MM.1S (cell line): ENCODE measurements at regions not wholly inside any gene's neighbourhood (a gene's known extent, or its start where the extent isn't known, plus 50 kb on each side); places are given as distances from the start of the nearest gene placed in this dataset.

Experiments used
- DNase-seq: peaks from one replicate; pipeline ENCODE4 v3.0.0-alpha.2; 2015
- H2AFZ ChIP-seq: fragments of 300-600 bp; sonication (generic); 2 replicates; pipeline ENCODE4 v1.6.0; 2016; ENCODE audit warnings: antibody characterized with exemption, low read length
- H3F3A ChIP-seq: fragments of 300-600 bp; sonication (generic); 2 replicates; pipeline ENCODE4 v1.6.1; 2016; ENCODE audit warnings: mild to moderate bottlenecking, antibody characterized with exemption, low read length, moderate library complexity, mixed read lengths; ENCODE audit not compliant: insufficient read depth
- H3K27ac ChIP-seq: fragments of 300-600 bp; sonication (generic); 2 replicates; pipeline ENCODE4 v1.5.1; 2016; ENCODE audit warnings: mild to moderate bottlenecking, low read length
- H3K27me3 ChIP-seq: fragments of 300-600 bp; sonication (generic); replicated peaks from 2 replicates; pipeline ENCODE4 v1.6.0; 2016; ENCODE audit warnings: low read length; ENCODE audit not compliant: insufficient read depth
- H3K36me3 ChIP-seq: fragments of 300-600 bp; sonication (generic); replicated peaks from 2 replicates; pipeline ENCODE4 v1.6.1; 2016; ENCODE audit warnings: mild to moderate bottlenecking, low read length, mixed read lengths; ENCODE audit not compliant: insufficient read depth
- H3K4me1 ChIP-seq: fragments of 300-600 bp; sonication (generic); 2 replicates; pipeline ENCODE4 v1.6.1; 2016; ENCODE audit warnings: low read length, mixed read lengths
- H3K4me2 ChIP-seq: fragments of 300-600 bp; sonication (generic); 2 replicates; pipeline ENCODE4 v1.6.0; 2016; ENCODE audit warnings: low read depth, low read length
- H3K4me3 ChIP-seq: fragments of 300-600 bp; sonication (generic); 2 replicates; pipeline ENCODE4 v1.5.1; 2016; ENCODE audit warnings: low read length, mixed read lengths
- H3K79me2 ChIP-seq: fragments of 300-600 bp; sonication (generic); 2 replicates; pipeline ENCODE4 v1.6.1; 2016; ENCODE audit warnings: mixed run types, low read length, mixed read lengths
- H3K9ac ChIP-seq: fragments of 300-600 bp; sonication (generic); 2 replicates; pipeline ENCODE4 v1.6.1; 2016; ENCODE audit warnings: low read length, mixed read lengths
- H3K9me2 ChIP-seq: fragments of 300-600 bp; sonication (generic); replicated peaks from 2 replicates; pipeline ENCODE4 v1.6.1; 2016; ENCODE audit warnings: mild to moderate bottlenecking, low read length, mixed read lengths; ENCODE audit not compliant: insufficient read depth
- H3K9me3 ChIP-seq: fragments of 300-600 bp; sonication (generic); replicated peaks from 2 replicates; pipeline ENCODE4 v1.6.1; 2016; ENCODE audit warnings: mild to moderate bottlenecking, low read length, mixed read lengths; ENCODE audit not compliant: insufficient read depth
- H4K20me1 ChIP-seq: fragments of 300-600 bp; sonication (generic); 2 replicates; pipeline ENCODE4 v1.6.1; 2016; ENCODE audit warnings: mild to moderate bottlenecking, low read length, moderate library complexity, mixed read lengths; ENCODE audit not compliant: insufficient read depth
- CTCF ChIP-seq: fragments of 300-600 bp; sonication (generic); IDR thresholded peaks from 2 replicates; pipeline ENCODE4 v1.5.1; 2016; ENCODE audit warnings: antibody characterized with exemption, low read length, mixed read lengths
- EZH2 ChIP-seq: fragments of 300-600 bp; sonication (generic); optimal IDR thresholded peaks from 2 replicates; pipeline ENCODE3; 2017; ENCODE audit warnings: low read depth, mild to moderate bottlenecking, antibody characterized with exemption, low read length, mixed read lengths
- EZH2phosphoT487 ChIP-seq: fragments of 300-600 bp; sonication (generic); IDR thresholded peaks from 2 replicates; pipeline ENCODE4 v1.6.1; 2018; ENCODE audit warnings: antibody characterized with exemption, low read length

DNA sequence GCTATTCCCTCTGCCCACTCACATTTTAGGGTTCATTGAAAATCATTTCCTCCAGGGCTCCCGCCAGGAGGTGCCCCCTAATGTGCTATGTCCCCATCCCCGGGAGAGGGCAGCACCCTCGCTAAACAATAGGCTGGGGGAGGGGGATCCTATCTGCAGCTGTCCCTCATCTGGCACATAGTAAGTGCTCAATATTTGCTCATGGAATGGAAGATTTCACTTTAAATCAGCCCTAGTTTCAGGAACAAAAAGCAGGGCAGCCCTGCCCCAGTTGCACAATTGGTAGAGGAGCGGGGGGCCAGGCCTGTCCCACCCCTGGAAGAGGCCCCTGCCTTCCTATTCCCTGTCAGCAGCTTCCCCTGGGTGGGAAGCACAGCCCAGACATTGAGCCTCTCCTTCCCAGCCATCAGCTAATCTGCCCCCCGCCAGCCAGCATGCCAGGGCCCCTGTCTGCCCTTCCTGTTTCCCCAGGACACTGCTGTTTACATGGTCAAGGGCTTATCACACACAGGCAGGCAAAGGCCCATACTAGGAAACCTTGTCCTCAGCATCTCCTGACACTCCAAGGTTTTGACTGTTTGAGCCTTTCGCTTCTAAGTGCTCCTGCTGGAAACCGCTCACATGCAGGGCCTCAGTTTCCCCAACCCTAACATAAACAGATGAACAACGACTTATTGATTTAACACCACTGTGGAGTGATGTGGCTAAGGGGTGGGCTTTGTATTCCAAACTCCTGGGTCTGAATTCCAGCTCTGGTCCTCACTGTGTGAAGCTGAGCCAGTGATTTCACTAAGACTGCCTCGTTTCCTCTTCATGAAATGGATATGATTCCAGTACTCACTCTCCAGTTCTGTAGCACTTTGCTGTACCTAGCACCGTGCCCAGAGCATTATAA is 130.7 kb upstream of the ZMIZ1 start:
- no peak for DNase-seq
- H3K36me3 ChIP-seq, result no peaks in the 10 kb centered on the region
- H3K79me2 ChIP-seq, result no peaks in the 10 kb centered on the region
- no peaks in the 10 kb centered on the region for H3K9me3 ChIP-seq
- TF ChIP-seq EZH2, result no peak
- no peak for TF ChIP-seq EZH2phosphoT487
- TF ChIP-seq CTCF, result no peak
- H2AFZ ChIP-seq, result no peak overlapping the region
- no peaks in the 10 kb centered on the region for H3K27me3 ChIP-seq
- H3K27ac ChIP-seq, result no peak overlapping the region
- no peak overlapping the region for H3K9ac ChIP-seq
- H3K4me2 ChIP-seq, result no peak overlapping the region
- no peaks in the 10 kb centered on the region for H3K9me2 ChIP-seq
- H3K4me1 ChIP-seq, result no peaks in the 10 kb centered on the region
- no peak overlapping the region for H3K4me3 ChIP-seq
- no peaks in the 10 kb centered on the region for H4K20me1 ChIP-seq
- no peaks in the 10 kb centered on the region for H3F3A ChIP-seq

DNA sequence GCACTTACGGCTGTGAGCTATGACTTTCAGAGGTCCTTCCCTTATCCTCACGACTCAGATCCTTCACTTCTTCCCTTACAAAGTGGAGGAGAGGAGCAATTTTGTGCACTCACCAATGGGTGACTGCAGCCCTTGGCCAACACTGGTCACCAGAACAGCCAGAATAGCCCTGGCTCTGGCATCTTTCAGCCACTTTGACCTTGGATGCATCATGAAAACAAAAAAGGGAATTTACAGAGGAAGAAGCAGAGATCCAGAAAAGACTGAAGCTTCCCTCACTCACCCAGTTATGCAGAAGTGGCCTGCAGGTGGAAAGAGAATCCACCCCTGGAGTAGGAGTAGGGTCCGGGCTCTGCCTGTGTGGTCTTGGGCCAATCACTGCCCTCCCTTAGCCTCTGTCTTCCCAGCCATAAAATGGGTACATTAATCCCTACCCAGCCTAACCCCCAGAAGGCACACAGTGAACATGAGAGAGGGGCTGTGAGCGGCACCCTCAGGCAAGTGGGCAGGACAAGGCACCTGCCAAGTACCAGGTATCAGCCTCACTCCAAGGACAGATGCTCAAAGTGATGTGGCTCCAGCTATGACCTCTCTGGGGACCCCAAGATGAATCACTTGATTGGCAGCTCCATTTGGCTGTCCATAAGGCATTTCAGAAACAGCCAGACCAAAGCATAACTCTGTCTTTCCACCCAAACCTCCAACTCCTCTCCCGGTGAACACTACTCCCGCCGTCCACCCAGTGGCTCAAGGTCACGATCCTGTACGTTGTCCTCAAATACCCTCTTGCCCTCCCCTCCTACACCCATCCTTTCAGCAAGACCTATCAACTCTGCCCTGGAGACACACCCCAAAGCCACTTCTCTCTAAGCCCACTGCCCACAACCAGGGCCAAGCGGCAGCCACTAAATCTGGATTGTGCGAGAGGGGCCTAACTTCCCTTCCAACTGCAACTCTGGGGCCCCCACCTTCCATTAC is 129.8 kb upstream of the ZMIZ1 start:
- Histone ChIP-seq H4K20me1 (no peaks in the 10 kb centered on the region), H3K9me3 (no peaks in the 10 kb centered on the region), H3K36me3 (no peaks in the 10 kb centered on the region), H3K27me3 (no peaks in the 10 kb centered on the region), H3F3A (no peaks in the 10 kb centered on the region), H3K4me1 (no peaks in the 10 kb centered on the region), H3K4me2 (no peak overlapping the region), H3K9me2 (no peaks in the 10 kb centered on the region), H2AFZ (no peak overlapping the region), H3K27ac (no peak overlapping the region), H3K79me2 (no peaks in the 10 kb centered on the region), H3K4me3 (no peak overlapping the region), H3K9ac (no peak overlapping the region)
- no peak for DNase-seq
- TF ChIP-seq CTCF (no peak), EZH2 (no peak), EZH2phosphoT487 (no peak)

DNA sequence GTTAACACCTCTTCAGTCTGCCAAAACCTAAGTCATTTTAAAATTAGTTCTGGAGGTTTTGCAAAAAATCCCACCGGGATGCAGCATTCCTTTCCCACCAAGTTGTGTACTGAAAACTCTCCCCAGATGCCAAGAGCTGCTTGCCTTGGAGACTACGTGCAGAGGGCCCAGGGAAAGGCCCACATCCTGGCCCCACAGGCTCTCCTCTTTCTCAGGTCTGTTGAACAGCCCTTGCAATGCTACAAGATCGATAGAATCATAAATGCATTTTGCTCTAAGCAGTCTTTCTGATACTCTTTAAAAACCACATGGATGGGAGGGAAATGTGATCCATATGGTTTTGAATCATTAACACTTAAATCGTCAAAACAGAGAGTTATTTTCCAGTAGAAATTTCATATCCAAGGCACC is 126.7 kb upstream of the ZMIZ1 start:
- no peaks in the 10 kb centered on the region for H3K36me3 ChIP-seq
- H3K4me2 ChIP-seq, result no peak overlapping the region
- no peak overlapping the region for H2AFZ ChIP-seq
- no peaks in the 10 kb centered on the region for H3K79me2 ChIP-seq
- no peaks in the 10 kb centered on the region for H3F3A ChIP-seq
- H3K4me3 ChIP-seq, result no peak overlapping the region
- no peak overlapping the region for H3K27ac ChIP-seq
- no peaks in the 10 kb centered on the region for H4K20me1 ChIP-seq
- H3K9ac ChIP-seq, result no peak overlapping the region
- H3K4me1 ChIP-seq, result no peaks in the 10 kb centered on the region
- no peaks in the 10 kb centered on the region for H3K9me3 ChIP-seq
- no peaks in the 10 kb centered on the region for H3K9me2 ChIP-seq
- TF ChIP-seq CTCF (no peak), EZH2 (no peak), EZH2phosphoT487 (no peak)
- no peak for DNase-seq
- no peaks in the 10 kb centered on the region for H3K27me3 ChIP-seq
